GM12878 (cell line): ENCODE measurements at regions not wholly inside any gene's neighbourhood (a gene's known extent, or its start where the extent isn't known, plus 50 kb on each side); places are given as distances from the start of the nearest gene placed in this dataset.

Experiments used
- ATAC-seq: fragments of 200-7000 bp; cut with Tn5 transposase; 3 replicates; pipeline ENCODE4 v1.9.1; 2020; ENCODE audit warnings: mild to moderate bottlenecking, moderate library complexity
- BruUV-seq: library from RNA; stranded (reverse); fragments of 400-500 nt; replicated peaks from 2 replicates; lab custom pipeline; 2021; lab: Mats Ljungman, UMichigan
- CTCF ChIA-PET: fragments of 300-600 bp; sonication (Branson Sonifier 250); formaldehyde crosslinking; extraction: SDS; loops from one replicate; lab custom pipeline; 2021; ENCODE audit warnings: inconsistent platforms; lab: Yijun Ruan, JAX
- POLR2A ChIA-PET: fragments of 350-600 bp; formaldehyde crosslinking; extraction: SDS; loops from one replicate; lab custom pipeline; 2021; ENCODE audit warnings: inconsistent platforms; lab: Charles Lee
- RAD21 ChIA-PET: fragments of 300-600 bp; sonication (Branson Sonifier 250); formaldehyde crosslinking; loops from one replicate; lab custom pipeline; 2023; ENCODE audit warnings: antibody characterized with exemption; ENCODE audit not compliant: unreplicated experiment; lab: Charles Lee
- SMC1A ChIA-PET: fragments of 300-600 bp; sonication (Branson Sonifier 250); formaldehyde crosslinking; loops from one replicate; lab custom pipeline; 2023; ENCODE audit not compliant: unreplicated experiment, uncharacterized antibody; lab: Charles Lee
- DNase-seq: peaks from one replicate; pipeline ENCODE4 v3.0.0-alpha.2; 2011; ENCODE audit warnings: low read depth, low spot score
- FAIRE-seq: peaks from 3 replicates; lab custom pipeline; 2011; peaks lifted over from hg19 to GRCh38; lab: Jason Lieb, UNC
- H2AFZ ChIP-seq: 2 replicates; pipeline ENCODE4 v1.6.0; 2011; ENCODE audit warnings: low read depth, low read length, control low read depth; ENCODE audit not compliant: control insufficient read depth
- H3K27ac ChIP-seq: 2 replicates; pipeline ENCODE4 v1.5.1; 2011; ENCODE audit warnings: control low read depth; ENCODE audit not compliant: control insufficient read depth, insufficient read depth
- H3K27me3 ChIP-seq, 2 experiments: replicated peaks in 1 of 2; 2 replicates each; pipeline versions ENCODE4 v1.6.0 to v1.6.1; 2011; ENCODE audit warnings: low read length in 1 of 2; ENCODE audit not compliant: control insufficient read depth in 2 of 2, insufficient read depth in 2 of 2
- H3K36me3 ChIP-seq, 2 experiments: 2 replicates each; pipeline ENCODE4 v1.5.1; 2011; ENCODE audit warnings: low read length in 1 of 2; ENCODE audit not compliant: control insufficient read depth in 2 of 2, insufficient read depth in 2 of 2
- H3K4me1 ChIP-seq: 2 replicates; pipeline ENCODE4 v1.6.1; 2011; ENCODE audit warnings: mild to moderate bottlenecking, low read length, moderate library complexity, mixed read lengths; ENCODE audit not compliant: control insufficient read depth, insufficient read depth
- H3K4me2 ChIP-seq: 2 replicates; pipeline ENCODE4 v1.6.0; 2011; ENCODE audit warnings: control low read depth; ENCODE audit not compliant: control insufficient read depth, insufficient read depth
- H3K4me3 ChIP-seq: fragments of 200-600 bp; sonication (generic); 2 replicates; pipeline ENCODE4 v1.5.1; 2016
- H3K79me2 ChIP-seq: 2 replicates; pipeline ENCODE4 v1.6.0; 2011; ENCODE audit warnings: low read length; ENCODE audit not compliant: control insufficient read depth, insufficient read depth
- H3K9ac ChIP-seq: 2 replicates; pipeline ENCODE4 v1.8.0; 2011; ENCODE audit warnings: low read length, control low read depth, mixed read lengths; ENCODE audit not compliant: control insufficient read depth, insufficient read depth
- H3K9me3 ChIP-seq: replicated peaks from 3 replicates; pipeline ENCODE4 v1.5.1; 2011; ENCODE audit warnings: mild to moderate bottlenecking, low read length; ENCODE audit not compliant: control insufficient read depth, insufficient read depth
- H4K20me1 ChIP-seq: 2 replicates; pipeline ENCODE4 v1.6.0; 2011; ENCODE audit not compliant: control insufficient read depth, insufficient read depth
- HSF1 ChIP-seq: fragments of 150-350 bp; IDR thresholded peaks from 2 replicates; pipeline ENCODE4 v1.6.1; 2014; ENCODE audit warnings: mild to moderate bottlenecking, low read depth, low read length
- IKZF2 ChIP-seq, 2 experiments: fragments of 450-650 bp; IDR thresholded peaks; 2 replicates each; pipeline ENCODE4 v1.6.1; 2017; ENCODE audit warnings: mild to moderate bottlenecking in 2 of 2, moderate library complexity in 2 of 2
- PAX8 ChIP-seq: fragments of 450-650 bp; IDR thresholded peaks from 2 replicates; pipeline ENCODE4 v1.6.1; 2017; ENCODE audit warnings: mild to moderate bottlenecking, moderate library complexity
- PRDM15 ChIP-seq: fragments of 450-650 bp; formaldehyde crosslinking; IDR thresholded peaks from 2 replicates; pipeline ENCODE4 v1.4.0; 2020; ENCODE audit warnings: mild to moderate bottlenecking, moderate library complexity
- REST ChIP-seq: IDR thresholded peaks from 2 replicates; pipeline ENCODE4 v1.6.1; 2012; ENCODE audit warnings: mild to moderate bottlenecking, low read depth, low read length
- RUNX3 ChIP-seq: IDR thresholded peaks from 2 replicates; pipeline ENCODE4 v1.6.1; 2012; ENCODE audit warnings: low read length, inconsistent platforms
- YY1 ChIP-seq: IDR thresholded peaks from 2 replicates; pipeline ENCODE4 v1.6.1; 2011; ENCODE audit warnings: low read depth, mild to moderate bottlenecking, low read length
- ZBTB33 ChIP-seq: fragments of 450-650 bp; IDR thresholded peaks from 2 replicates; pipeline ENCODE4 v1.6.1; 2017; ENCODE audit warnings: mild to moderate bottlenecking
- ZNF207 ChIP-seq: fragments of 450-650 bp; IDR thresholded peaks from 2 replicates; pipeline ENCODE4 v1.6.1; 2014; ENCODE audit warnings: antibody characterized with exemption, mild to moderate bottlenecking, borderline replicate concordance
- ZSCAN29 ChIP-seq: fragments of 450-650 bp; IDR thresholded peaks from 2 replicates; pipeline ENCODE4 v1.6.1; 2017; ENCODE audit warnings: mild to moderate bottlenecking, moderate library complexity
- WGBS: methylation state at CpG from one replicate; pipeline ENCODE4 v1.1.6; 2016; ENCODE audit warnings: low lambda C conversion rate; ENCODE audit not compliant: insufficient replicate concordance, insufficient coverage; ENCODE audit errors: missing lambda C conversion rate; 5-methylcytosine and 5-hydroxymethylcytosine counted together
- in situ Hi-C: fragments of 300-500 bp; cut with MboI; formaldehyde crosslinking; loops from 9 replicates; pipeline ENCODE4 v1.14.3; 2018; ENCODE audit warnings: mixed read lengths
- intact Hi-C: fragments of 100-400 bp; cut with micrococcal nuclease; formaldehyde crosslinking; loops from one replicate; pipeline ENCODE4 v1.14.2; 2022; ENCODE audit not compliant: unreplicated experiment

GRCh38 chr12:25884024-25884919 lies 74.2 kb upstream of the RASSF8 start (continued):
- no peak for TF ChIP-seq REST
- no peak for TF ChIP-seq ZBTB33
- no peak for TF ChIP-seq IKZF2 (IDR thresholded peaks at IDR 0.05)

- ChIA-PET POLR2A (no interaction called here), SMC1A (interaction anchor here (0.8 to 1.4 kb wide), 2 partner anchors 9 to 22 kb away, joined by 3 read pairs; no protein-coding TSS in a partner anchor), CTCF (no interaction called here), RAD21 (no interaction called here)
- Histone ChIP-seq H3K9me3 (no peaks in the 10 kb centered on the region), H3K36me3 (no peaks in the 10 kb centered on the region), H3K4me1 (no peaks in the 10 kb centered on the region), H3K4me3 (no peak overlapping the region), H4K20me1 (no peaks in the 10 kb centered on the region), H3K27me3 (peaks cover 0 to 2% of the 10 kb centered on the region in 2 experiments; a peak in 1 of 4 replicates), H3K4me2 (no peak overlapping the region), H3K9ac (no peak overlapping the region), H3K27ac (no peak overlapping the region), H2AFZ (no peak overlapping the region), H3K79me2 (no peaks in the 10 kb centered on the region)
- FAIRE-seq (no peak), DNase-seq (no peak), ATAC-seq (no peak)
- WGBS = 30% methylated on average over 9 of the region's 9 CpGs
- in situ Hi-C loops (no loop called here), intact Hi-C loops (no loop called here)
- no TSS peak for BruUV-seq
- no peak for TF ChIP-seq YY1
- no peak for TF ChIP-seq PAX8
- TF ChIP-seq PRDM15 (CRISPR knock-in tag) = no peak
- TF ChIP-seq ZSCAN29 = no peak
- TF ChIP-seq ZNF207 = no peak
- no peak for TF ChIP-seq RUNX3
- TF ChIP-seq HSF1 = no peak
Observed at GRCh38 chr12:25884920-25885234, 73.6 kb upstream of the RASSF8 start.
